Subcutaneous abdominal adipose tissue (tissue), 5 donors: ENCODE measurements at regions not wholly inside any gene's neighbourhood (a gene's known extent, or its start where the extent isn't known, plus 50 kb on each side); places are given as distances from the start of the nearest gene placed in this dataset.

ENCODE experiments used
- H3K27ac ChIP-seq: one replicate; pipeline ENCODE4 v1.7.0; 2013; ENCODE audit warnings: low read depth, mild to moderate bottlenecking, inconsistent platforms, low read length, moderate library complexity
- H3K27me3 ChIP-seq, 5 donors: one replicate each; pipeline ENCODE4 v1.7.0; 2013; ENCODE audit warnings: low read length in 5 of 5, inconsistent platforms in 1 of 5; ENCODE audit not compliant: control insufficient read depth in 5 of 5, insufficient read depth in 4 of 5
- H3K36me3 ChIP-seq, 5 donors: one replicate each; pipeline ENCODE4 v1.7.0; 2013; ENCODE audit warnings: low read length in 5 of 5; ENCODE audit not compliant: control insufficient read depth in 5 of 5, insufficient read depth in 5 of 5
- H3K4me1 ChIP-seq, 5 donors: one replicate each; pipeline ENCODE4 v1.7.0; 2013; ENCODE audit warnings: low read length in 5 of 5, mild to moderate bottlenecking in 3 of 5, moderate library complexity in 1 of 5; ENCODE audit not compliant: control insufficient read depth in 5 of 5, insufficient read depth in 5 of 5
- H3K4me3 ChIP-seq, 5 donors: one replicate each; pipeline ENCODE4 v1.7.0; 2013; ENCODE audit warnings: low read length in 5 of 5, low read depth in 1 of 5
- H3K9ac ChIP-seq, 5 donors: one replicate each; pipeline ENCODE4 v1.7.0; 2013; ENCODE audit warnings: low read length in 5 of 5, mild to moderate bottlenecking in 4 of 5, moderate library complexity in 3 of 5
- H3K9me3 ChIP-seq, 5 donors: one replicate each; pipeline ENCODE4 v1.7.0; 2013; ENCODE audit warnings: low read length in 5 of 5; ENCODE audit not compliant: control insufficient read depth in 5 of 5
- donor health status: healthy.
- donor health status: healthy.
- donor health status: healthy.
- donor health status: healthy.
- donor health status: healthy.

DNA sequence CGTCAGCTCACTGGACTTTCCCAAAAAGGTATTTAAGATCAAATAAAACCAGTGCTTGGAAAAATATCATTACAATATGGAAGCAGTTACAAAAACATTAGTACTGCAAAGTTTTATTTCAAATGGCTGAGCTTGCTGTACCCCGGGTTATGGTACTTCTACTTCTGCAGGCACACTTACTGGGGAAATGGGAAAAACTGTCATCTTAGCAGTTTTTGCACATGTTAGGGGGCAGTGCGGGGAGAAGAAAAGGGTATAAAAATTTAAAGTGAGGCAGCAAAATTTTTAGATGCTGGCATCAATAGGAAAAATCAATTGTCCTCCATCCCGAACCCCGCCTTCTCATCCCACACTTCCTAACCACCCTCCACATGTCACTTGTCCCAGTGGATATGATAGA, 133.4 kb downstream of the ATG4C start:
- peaks cover 0 to 7% (median 4%) of the 10 kb centered on the region in 5 donors for H3K27me3 ChIP-seq
- no peaks in the 10 kb centered on the region for H3K4me1 ChIP-seq
- H3K27ac ChIP-seq = no peak overlapping the region
- H3K4me3 ChIP-seq = no peak overlapping the region
- H3K36me3 ChIP-seq = no peaks in the 10 kb centered on the region
- H3K9me3 ChIP-seq = no peaks in the 10 kb centered on the region
- H3K9ac ChIP-seq = no peak overlapping the region

DNA sequence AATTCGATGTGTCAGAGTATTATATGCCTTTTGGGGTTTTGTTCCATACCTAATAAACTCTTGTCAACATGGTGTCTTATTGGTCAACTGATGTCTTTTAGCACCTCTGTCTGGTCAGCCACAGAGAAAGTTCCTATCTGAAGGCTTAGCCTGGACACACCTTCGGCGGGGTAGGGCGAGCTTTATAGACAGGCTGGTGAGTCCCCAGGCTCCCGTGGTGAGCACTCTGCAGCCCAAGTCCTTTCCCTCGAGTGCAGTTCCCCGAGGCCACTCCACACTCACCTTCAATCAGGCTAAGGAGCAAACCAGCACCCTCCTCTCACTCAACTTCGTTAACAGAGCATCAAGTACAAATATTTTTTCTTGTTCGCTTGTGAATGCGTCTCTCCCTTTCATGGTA, 133.9 kb downstream of the ATG4C start:
- no peaks in the 10 kb centered on the region for H3K4me1 ChIP-seq
- no peaks in the 10 kb centered on the region for H3K9me3 ChIP-seq
- no peak overlapping the region for H3K4me3 ChIP-seq
- no peak overlapping the region for H3K27ac ChIP-seq
- H3K36me3 ChIP-seq = no peaks in the 10 kb centered on the region
- no peak overlapping the region for H3K9ac ChIP-seq
- peaks cover 0 to 7% (median 4%) of the 10 kb centered on the region in 5 donors for H3K27me3 ChIP-seq

GRCh38 chr1:62918700-62919099, 134.8 kb downstream of the ATG4C start:
- Histone ChIP-seq H3K9me3 (no peaks in the 10 kb centered on the region), H3K4me3 (no peak overlapping the region), H3K36me3 (no peaks in the 10 kb centered on the region), H3K27me3 (peaks cover 0 to 6% (median 4%) of the 10 kb centered on the region in 5 donors), H3K27ac (no peak overlapping the region), H3K4me1 (no peaks in the 10 kb centered on the region), H3K9ac (no peak overlapping the region)

GRCh38 chr1:62922006-62922405, 138.1 kb downstream of the ATG4C start:
- H3K27me3 ChIP-seq = peaks cover 0 to 5% (median 3%) of the 10 kb centered on the region in 5 donors
- H3K9ac ChIP-seq = no peak overlapping the region
- H3K36me3 ChIP-seq = no peaks in the 10 kb centered on the region
- H3K4me1 ChIP-seq = no peaks in the 10 kb centered on the region
- H3K9me3 ChIP-seq = no peaks in the 10 kb centered on the region
- H3K4me3 ChIP-seq = no peak overlapping the region
- H3K27ac ChIP-seq = no peak overlapping the region

DNA sequence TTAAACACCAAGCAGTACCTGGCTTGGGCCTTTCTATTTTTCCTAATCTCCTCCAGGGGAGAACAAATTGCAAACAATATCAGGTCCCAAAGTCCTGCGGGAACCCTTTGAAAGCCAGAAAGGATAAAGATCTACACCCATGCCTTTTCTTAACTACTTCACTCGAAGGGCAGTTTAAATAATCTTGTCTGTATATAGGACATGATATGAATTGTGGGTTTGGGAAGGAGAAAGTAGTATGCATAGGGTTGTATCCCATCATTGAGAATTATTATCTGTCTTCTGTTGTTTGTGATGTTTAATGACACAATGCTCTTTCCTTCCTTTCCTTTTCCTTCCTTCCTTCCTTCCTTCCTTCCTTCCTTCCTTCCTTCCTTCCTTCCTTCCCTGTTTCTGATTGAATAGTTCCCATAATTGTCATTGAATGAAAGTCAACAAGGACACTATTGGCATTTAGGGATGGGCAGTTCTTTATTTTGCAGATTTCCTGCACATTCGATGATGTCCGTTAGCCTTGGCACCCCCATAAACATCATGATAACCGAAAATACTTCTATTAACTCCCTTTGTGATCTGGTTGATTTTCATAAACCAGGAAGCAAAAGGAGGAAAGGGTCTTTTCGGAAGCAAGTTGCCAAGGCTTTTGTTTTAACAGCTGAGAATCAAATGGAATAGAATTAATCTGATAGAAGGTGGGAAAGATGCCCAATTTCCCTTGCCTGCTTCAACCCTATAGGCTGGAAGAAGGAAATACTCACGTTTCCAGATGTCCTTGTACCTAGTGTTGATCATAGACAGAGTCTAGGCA, 141.3 kb downstream of the ATG4C start:
- Histone ChIP-seq H3K4me3 (no peak overlapping the region), H3K9ac (no peak overlapping the region), H3K9me3 (no peaks in the 10 kb centered on the region)

DNA sequence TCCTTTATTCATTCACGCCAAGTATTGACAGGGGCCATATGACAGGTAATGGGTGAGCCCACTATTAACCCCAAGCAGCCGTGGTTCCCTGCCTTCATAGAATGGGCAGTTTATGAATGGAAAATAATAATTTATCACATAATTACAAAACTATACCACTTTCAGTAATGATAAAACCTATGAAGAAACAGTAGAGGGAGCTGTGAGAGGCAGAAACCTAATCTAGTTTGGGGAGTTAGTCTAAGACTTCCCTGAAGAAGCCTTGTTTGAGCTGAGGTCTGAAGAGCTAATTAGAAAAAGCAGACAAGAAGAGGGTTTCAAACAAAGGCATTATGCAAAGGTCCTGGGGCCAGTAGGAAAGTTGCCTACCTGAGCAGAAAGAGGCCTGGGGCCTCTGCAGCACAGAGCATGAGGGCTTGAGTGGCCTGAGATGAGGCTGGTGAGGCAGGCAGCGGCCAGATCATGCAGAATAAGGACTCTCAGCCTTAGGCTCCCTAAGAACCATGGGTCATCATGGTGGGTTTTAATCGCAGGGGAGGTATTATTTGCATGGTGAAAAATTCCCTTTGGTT, 142.8 kb downstream of the ATG4C start:
- Histone ChIP-seq H3K27me3 (no peaks in the 10 kb centered on the region), H3K4me3 (no peak overlapping the region)

More for the DNA sequence above, 141.3 kb downstream of the ATG4C start:
- no peaks in the 10 kb centered on the region for H3K4me1 ChIP-seq
- no peaks in the 10 kb centered on the region for H3K36me3 ChIP-seq
- H3K27ac ChIP-seq = no peak overlapping the region
- H3K27me3 ChIP-seq = no peaks in the 10 kb centered on the region

GRCh38 chr1:62928885-62929284, 145.0 kb downstream of the ATG4C start:
- Histone ChIP-seq H3K4me3 (no peak overlapping the region), H3K36me3 (no peaks in the 10 kb centered on the region), H3K27me3 (no peaks in the 10 kb centered on the region), H3K9me3 (no peaks in the 10 kb centered on the region), H3K4me1 (no peaks in the 10 kb centered on the region), H3K9ac (no peak overlapping the region), H3K27ac (no peak overlapping the region)

More for the DNA sequence above, 142.8 kb downstream of the ATG4C start:
- Histone ChIP-seq H3K9me3 (no peaks in the 10 kb centered on the region), H3K4me1 (no peaks in the 10 kb centered on the region), H3K36me3 (no peaks in the 10 kb centered on the region), H3K27ac (no peak overlapping the region), H3K9ac (no peak overlapping the region)

DNA sequence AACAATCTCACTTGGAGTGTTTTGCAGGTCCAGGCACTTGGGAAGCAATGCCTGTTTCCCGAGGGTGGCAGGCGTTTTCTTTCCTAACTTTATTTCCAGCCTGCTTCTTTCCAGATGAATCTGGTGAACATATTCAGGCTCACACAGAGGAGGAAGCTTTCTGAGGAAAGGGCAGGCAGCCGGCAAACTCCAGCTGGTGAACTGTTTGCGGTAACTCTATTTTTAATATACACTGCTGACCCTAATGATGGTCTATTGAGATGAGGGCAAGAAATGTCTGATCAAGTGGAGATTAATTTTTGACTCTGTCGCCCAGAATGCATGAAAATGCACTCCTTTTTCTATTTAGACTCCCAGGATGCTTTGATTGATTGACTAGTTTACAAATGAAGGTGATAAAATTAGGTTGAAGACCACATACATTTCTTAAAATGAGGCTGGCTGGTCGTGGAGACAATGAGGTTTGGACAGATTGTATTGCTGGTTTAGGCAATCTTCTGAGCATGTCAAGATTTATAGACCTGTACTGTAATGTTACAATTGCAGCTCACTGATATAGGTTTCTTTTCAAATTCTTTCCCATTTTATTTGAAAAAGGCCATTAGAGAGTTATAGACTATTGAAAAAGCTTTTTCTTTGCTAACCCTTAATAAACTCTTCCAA, 153.8 kb downstream of the ATG4C start:
- H3K36me3 ChIP-seq = no peaks in the 10 kb centered on the region
- peaks cover 0 to 10% (median 3%) of the 10 kb centered on the region in 5 donors for H3K4me1 ChIP-seq
- no peak overlapping the region for H3K27ac ChIP-seq
- no peak overlapping the region for H3K4me3 ChIP-seq
- peaks cover 0 to 2% (median 0%) of the 10 kb centered on the region in 5 donors for H3K27me3 ChIP-seq
- H3K9me3 ChIP-seq = no peaks in the 10 kb centered on the region
- no peak overlapping the region for H3K9ac ChIP-seq

- H3K4me3 ChIP-seq = no peak overlapping the region
- peaks cover 0 to 2% (median 0%) of the 10 kb centered on the region in 5 donors for H3K27me3 ChIP-seq
- peak overlapping the region; percentile 6 for H3K27ac ChIP-seq
- H3K9me3 ChIP-seq = no peaks in the 10 kb centered on the region
- peaks cover 0 to 10% (median 3%) of the 10 kb centered on the region in 5 donors for H3K4me1 ChIP-seq
- no peaks in the 10 kb centered on the region for H3K36me3 ChIP-seq
- no peak overlapping the region for H3K9ac ChIP-seq
These were observed 157.8 kb downstream of the ATG4C start for GRCh38 chr1:62941780-62942179.

- Histone ChIP-seq H3K27ac (no peak overlapping the region), H3K36me3 (no peaks in the 10 kb centered on the region), H3K9ac (no peak overlapping the region), H3K4me3 (no peak overlapping the region), H3K9me3 (no peaks in the 10 kb centered on the region), H3K27me3 (peaks cover 0 to 4% (median 0%) of the 10 kb centered on the region in 5 donors), H3K4me1 (peaks cover 0 to 8% (median 3%) of the 10 kb centered on the region in 5 donors)
These were observed 162.6 kb downstream of the ATG4C start for GRCh38 chr1:62946511-62946910.
